Upper lobe of left lung (tissue), 6 donors: ENCODE measurements at regions not wholly inside any gene's neighbourhood (a gene's known extent, or its start where the extent isn't known, plus 50 kb on each side); places are given as distances from the start of the nearest gene placed in this dataset.

Experiments used
- ATAC-seq, 2 donors: fragments of 200-7000 bp; cut with Tn5 transposase; one replicate each; pipeline ENCODE4 v1.9.1; 2022; ENCODE audit warnings: mild to moderate bottlenecking in 2 of 2, moderate library complexity in 2 of 2; ENCODE audit not compliant: low FRiP score in 2 of 2
- DNase-seq, 2 donors: peaks; one replicate each; pipeline ENCODE4 v3.0.0-alpha.2; 2019 to 2020
- H3K27ac ChIP-seq, 4 donors: fragments of 200-600 bp; sonication (generic); one replicate each; pipeline ENCODE4 v1.5.1; 2016 to 2019
- H3K27me3 ChIP-seq, 4 donors: fragments of 200-600 bp; sonication (generic); one replicate each; pipeline ENCODE4 v1.5.1; 2017 to 2019
- H3K36me3 ChIP-seq, 4 donors: fragments of 200-600 bp; sonication (generic); one replicate each; pipeline ENCODE4 v1.5.1; 2016 to 2019
- H3K4me1 ChIP-seq, 4 donors: fragments of 200-600 bp; sonication (generic); one replicate each; pipeline ENCODE4 v1.5.1; 2018 to 2019
- H3K4me3 ChIP-seq, 4 donors: fragments of 200-600 bp; sonication (generic); one replicate each; pipeline ENCODE4 v1.5.1; 2017 to 2019; ENCODE audit warnings: mild to moderate bottlenecking in 2 of 4, moderate library complexity in 1 of 4
- H3K9me3 ChIP-seq, 4 donors: fragments of 200-600 bp; sonication (generic); one replicate each; pipeline ENCODE4 v1.5.1; 2018 to 2019
- EP300 ChIP-seq, 4 donors: sonication (generic); formaldehyde crosslinking; IDR thresholded peaks; one replicate each; pipeline ENCODE4 v1.5.1; 2017; ENCODE audit warnings: antibody characterized with exemption in 4 of 4, control low read depth in 2 of 4
- POLR2A ChIP-seq, 4 donors: fragments of 450-650 bp; IDR thresholded peaks; one replicate each; pipeline ENCODE4 v1.5.1; 2016 to 2017; ENCODE audit warnings: antibody characterized with exemption in 4 of 4, mild to moderate bottlenecking in 2 of 4
- POLR2AphosphoS5 ChIP-seq, 2 donors: sonication (generic); formaldehyde crosslinking; IDR thresholded peaks; one replicate each; pipeline ENCODE4 v1.5.1; 2017; ENCODE audit warnings: antibody characterized with exemption in 2 of 2
- WGBS, 2 donors: methylation state at CpG; one replicate each; pipeline ENCODE4 v1.1.5; 2017 to 2018; 5-methylcytosine and 5-hydroxymethylcytosine counted together
- TF ChIP-seq, protein P1 (sequence below), 6 experiments: fragments of 450-650 bp in 4 of 6; fragments of 200-600 bp in 2 of 6; sonication (generic) in 2 of 6; IDR thresholded peaks; one replicate each; pipeline ENCODE4 v1.5.1; 2016 to 2019; ENCODE audit warnings: antibody characterized with exemption in 6 of 6
- donor health status: DM: no; HTN: no; CAD: no; lungs with moderate emphysema.
- donor health status: DM: no; HTN: yes; CAD: no; lungs with severe emphysema.

- Histone ChIP-seq H3K4me3 (no peak overlapping the region), H3K4me1 (no peaks in the 10 kb centered on the region), H3K9me3 (no peaks in the 10 kb centered on the region), H3K27me3 (no peaks in the 10 kb centered on the region), H3K27ac (no peak overlapping the region), H3K36me3 (no peaks in the 10 kb centered on the region)
- no peak for TF ChIP-seq POLR2AphosphoS5 (IDR thresholded peaks at IDR 0.05)
- TF ChIP-seq, protein P1, sequence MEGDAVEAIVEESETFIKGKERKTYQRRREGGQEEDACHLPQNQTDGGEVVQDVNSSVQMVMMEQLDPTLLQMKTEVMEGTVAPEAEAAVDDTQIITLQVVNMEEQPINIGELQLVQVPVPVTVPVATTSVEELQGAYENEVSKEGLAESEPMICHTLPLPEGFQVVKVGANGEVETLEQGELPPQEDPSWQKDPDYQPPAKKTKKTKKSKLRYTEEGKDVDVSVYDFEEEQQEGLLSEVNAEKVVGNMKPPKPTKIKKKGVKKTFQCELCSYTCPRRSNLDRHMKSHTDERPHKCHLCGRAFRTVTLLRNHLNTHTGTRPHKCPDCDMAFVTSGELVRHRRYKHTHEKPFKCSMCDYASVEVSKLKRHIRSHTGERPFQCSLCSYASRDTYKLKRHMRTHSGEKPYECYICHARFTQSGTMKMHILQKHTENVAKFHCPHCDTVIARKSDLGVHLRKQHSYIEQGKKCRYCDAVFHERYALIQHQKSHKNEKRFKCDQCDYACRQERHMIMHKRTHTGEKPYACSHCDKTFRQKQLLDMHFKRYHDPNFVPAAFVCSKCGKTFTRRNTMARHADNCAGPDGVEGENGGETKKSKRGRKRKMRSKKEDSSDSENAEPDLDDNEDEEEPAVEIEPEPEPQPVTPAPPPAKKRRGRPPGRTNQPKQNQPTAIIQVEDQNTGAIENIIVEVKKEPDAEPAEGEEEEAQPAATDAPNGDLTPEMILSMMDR (IDR thresholded peaks at IDR 0.05): no peak
- TF ChIP-seq POLR2A (IDR thresholded peaks at IDR 0.05): no peak
- TF ChIP-seq EP300 (IDR thresholded peaks at IDR 0.05): no peak
- DNase-seq (no peak), ATAC-seq (no peak)
- WGBS, 2 donors: 59 to 63% methylated on average over 5 of the region's 5 CpGs
Observed at GRCh38 chr15:48046813-48047438, 73.9 kb upstream of the SLC24A5 start.

GRCh38 chr15:48049736-48050135 is 71.1 kb upstream of the SLC24A5 start:
- ATAC-seq: no peak
- H3K27ac ChIP-seq: no peak overlapping the region
- TF ChIP-seq POLR2A (IDR thresholded peaks at IDR 0.05): no peak
- no peak for TF ChIP-seq EP300 (IDR thresholded peaks at IDR 0.05)
- TF ChIP-seq, protein P1 (IDR thresholded peaks at IDR 0.05): no peak
- no peak for TF ChIP-seq POLR2AphosphoS5 (IDR thresholded peaks at IDR 0.05)

GRCh38 chr15:48052946-48053345 is 67.8 kb upstream of the SLC24A5 start:
- Histone ChIP-seq H3K4me3 (no peak overlapping the region), H3K36me3 (no peaks in the 10 kb centered on the region), H3K27me3 (no peaks in the 10 kb centered on the region), H3K4me1 (peaks cover 0 to 3% (median 0%) of the 10 kb centered on the region in 4 donors), H3K9me3 (no peaks in the 10 kb centered on the region), H3K27ac (no peak overlapping the region)
- ATAC-seq (no peak), DNase-seq (no peak)
- TF ChIP-seq POLR2A (IDR thresholded peaks at IDR 0.05) (no peak), EP300 (IDR thresholded peaks at IDR 0.05) (no peak), POLR2AphosphoS5 (IDR thresholded peaks at IDR 0.05) (no peak)
- TF ChIP-seq, protein P1 (IDR thresholded peaks at IDR 0.05): no peak
- 68 to 81% methylated on average over 2 of the region's 2 CpGs for WGBS, 2 donors

More at GRCh38 chr15:48049736-48050135, 71.1 kb upstream of the SLC24A5 start:
- H3K36me3 ChIP-seq: no peaks in the 10 kb centered on the region
- no peaks in the 10 kb centered on the region for H3K27me3 ChIP-seq
- no peaks in the 10 kb centered on the region for H3K4me1 ChIP-seq
- no peaks in the 10 kb centered on the region for H3K9me3 ChIP-seq
- no peak for DNase-seq
- no peak overlapping the region for H3K4me3 ChIP-seq

DNA sequence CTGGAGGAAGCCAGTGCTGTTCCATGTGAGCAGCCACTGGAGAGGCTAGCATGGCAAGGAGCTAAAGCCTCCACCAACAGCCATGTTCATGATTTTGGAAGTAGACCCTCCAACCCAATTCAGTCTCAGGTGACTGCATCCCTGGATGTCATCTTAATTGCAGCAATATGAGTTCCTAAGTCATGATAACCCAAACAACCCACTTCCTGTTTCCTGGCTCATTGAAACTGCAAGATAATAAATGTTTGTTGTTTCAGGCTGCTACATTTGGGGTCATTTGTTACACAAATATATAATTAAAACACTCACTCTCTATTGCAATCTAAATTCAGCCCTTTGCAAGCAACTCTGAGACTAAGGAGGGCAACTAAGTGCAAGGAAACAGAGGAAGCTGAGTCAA is 62.4 kb upstream of the SLC24A5 start:
- Histone ChIP-seq H3K9me3 (no peaks in the 10 kb centered on the region), H3K4me3 (no peak overlapping the region), H3K27ac (no peak overlapping the region), H3K4me1 (peaks cover 0 to 3% (median 0%) of the 10 kb centered on the region in 4 donors), H3K36me3 (no peaks in the 10 kb centered on the region), H3K27me3 (no peaks in the 10 kb centered on the region)
- no peak for TF ChIP-seq POLR2A (IDR thresholded peaks at IDR 0.05)
- TF ChIP-seq POLR2AphosphoS5 (IDR thresholded peaks at IDR 0.05): no peak
- ATAC-seq: no peak
- no peak for DNase-seq

DNA sequence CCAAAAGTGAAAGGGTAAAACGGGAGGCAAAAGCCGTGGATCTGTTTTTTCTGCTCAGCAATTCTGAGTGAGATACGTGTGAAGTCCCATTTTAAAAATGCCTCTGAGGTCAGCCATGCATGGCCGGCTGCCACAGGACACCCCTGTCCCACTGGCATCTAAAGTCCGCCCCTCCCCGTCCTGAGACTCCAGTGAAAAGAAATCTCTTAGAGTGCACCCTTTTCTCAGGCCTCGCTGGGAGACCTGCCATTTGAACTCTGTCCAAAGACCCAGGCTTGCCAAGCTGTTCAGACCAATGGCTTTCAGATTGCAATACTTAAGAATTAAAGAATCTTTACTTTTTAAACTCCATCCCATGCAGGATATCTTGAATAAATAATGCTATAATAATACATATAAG is 61.0 kb upstream of the SLC24A5 start:
- H3K27ac ChIP-seq: peak overlapping the region in 2 of 4 donors; percentile 11 to 31
- 36 to 60% methylated on average over 6 to 7 of the region's 7 CpGs for WGBS, 2 donors
- DNase-seq (peak; percentile 1 to 46), ATAC-seq (peak in 1 of 2 donors; percentile 28)
- no peaks in the 10 kb centered on the region for H3K36me3 ChIP-seq
- TF ChIP-seq POLR2A (IDR thresholded peaks at IDR 0.05) (no peak), EP300 (IDR thresholded peaks at IDR 0.05) (no peak), POLR2AphosphoS5 (IDR thresholded peaks at IDR 0.05) (no peak)
- TF ChIP-seq, protein P1 (IDR thresholded peaks at IDR 0.05): no peak
- H3K4me3 ChIP-seq: peak overlapping the region in 1 of 4 donors; percentile 21
- H3K4me1 ChIP-seq: peaks cover 0 to 3% (median 0%) of the 10 kb centered on the region in 4 donors
- no peaks in the 10 kb centered on the region for H3K9me3 ChIP-seq
- H3K27me3 ChIP-seq: no peaks in the 10 kb centered on the region
